ENCODE measurements at regions not wholly inside any gene's neighbourhood (a gene's known extent, or its start where the extent isn't known, plus 50 kb on each side); places are given as distances from the start of the nearest gene placed in this dataset.

GRCh38 chr10:9305018-9305655, 1250.6 kb downstream of the GATA3 start:
- TF ChIP-seq, protein P1, sequence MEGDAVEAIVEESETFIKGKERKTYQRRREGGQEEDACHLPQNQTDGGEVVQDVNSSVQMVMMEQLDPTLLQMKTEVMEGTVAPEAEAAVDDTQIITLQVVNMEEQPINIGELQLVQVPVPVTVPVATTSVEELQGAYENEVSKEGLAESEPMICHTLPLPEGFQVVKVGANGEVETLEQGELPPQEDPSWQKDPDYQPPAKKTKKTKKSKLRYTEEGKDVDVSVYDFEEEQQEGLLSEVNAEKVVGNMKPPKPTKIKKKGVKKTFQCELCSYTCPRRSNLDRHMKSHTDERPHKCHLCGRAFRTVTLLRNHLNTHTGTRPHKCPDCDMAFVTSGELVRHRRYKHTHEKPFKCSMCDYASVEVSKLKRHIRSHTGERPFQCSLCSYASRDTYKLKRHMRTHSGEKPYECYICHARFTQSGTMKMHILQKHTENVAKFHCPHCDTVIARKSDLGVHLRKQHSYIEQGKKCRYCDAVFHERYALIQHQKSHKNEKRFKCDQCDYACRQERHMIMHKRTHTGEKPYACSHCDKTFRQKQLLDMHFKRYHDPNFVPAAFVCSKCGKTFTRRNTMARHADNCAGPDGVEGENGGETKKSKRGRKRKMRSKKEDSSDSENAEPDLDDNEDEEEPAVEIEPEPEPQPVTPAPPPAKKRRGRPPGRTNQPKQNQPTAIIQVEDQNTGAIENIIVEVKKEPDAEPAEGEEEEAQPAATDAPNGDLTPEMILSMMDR (optimal IDR thresholded peaks at IDR 0.05 in 1 of 3, IDR thresholded peaks at IDR 0.05 in 1 of 3, conservative IDR thresholded peaks at IDR 0.05 in 1 of 3; ENCODE audit: extremely low read depth in 1 of 3, insufficient read depth in 2 of 3, low read length in 3 of 3): peak in 2 of 3 experiments; percentile 28 to 32
- TF ChIP-seq EZH2 (IDR thresholded peaks at IDR 0.05; ENCODE audit: low read length): no peak
